Pancreas (tissue), 10 donors: ENCODE measurements at regions not wholly inside any gene's neighbourhood (a gene's known extent, or its start where the extent isn't known, plus 50 kb on each side); places are given as distances from the start of the nearest gene placed in this dataset.

Experiments
- ATAC-seq, 4 donors: fragments of 200-7000 bp; cut with Tn5 transposase; one replicate each; pipeline versions ENCODE4 v1.8.0 to v1.9.1; 2020; ENCODE audit warnings: mild to moderate bottlenecking in 4 of 4, moderate library complexity in 4 of 4
- DNase-seq, 6 donors: peaks; one replicate each; pipeline ENCODE4 v3.0.0-alpha.2; 2020
- FAIRE-seq: peaks from 2 replicates; lab custom pipeline; 2012; peaks lifted over from hg19 to GRCh38; lab: Jason Lieb, UNC
- H3K27ac ChIP-seq, 4 donors: fragments of 200-600 bp; sonication (generic); 1 replicate in 3 of 4; 2 replicates in 1 of 4; pipeline versions ENCODE4 v1.5.0 to v1.8.0; 2020
- H3K27me3 ChIP-seq, 4 donors: fragments of 200-600 bp; one replicate each; pipeline ENCODE4 v1.8.0; 2021
- H3K36me3 ChIP-seq, 3 donors: fragments of 200-600 bp; sonication (generic) in 1 of 3; one replicate each; pipeline versions ENCODE4 v1.5.0 to v1.8.0; 2020 to 2021
- H3K4me1 ChIP-seq, 3 donors: fragments of 200-600 bp; one replicate each; pipeline ENCODE4 v1.8.0; 2021
- H3K4me3 ChIP-seq, 4 donors: fragments of 200-600 bp; sonication (generic) in 2 of 4; one replicate each; pipeline versions ENCODE4 v1.5.0 to v1.8.0; 2020 to 2021
- H3K9me3 ChIP-seq, 4 donors: fragments of 200-600 bp; one replicate each; pipeline ENCODE4 v1.8.0; 2021
- WGBS, 2 donors: extraction: QIAGEN DNeasy Blood & Tissue Kit; methylation state at CpG; one replicate each; pipeline ENCODE4 v1.1.7; 2013; 5-methylcytosine and 5-hydroxymethylcytosine counted together
- intact Hi-C, 3 donors: fragments of 100-400 bp; cut with DNase I; formaldehyde crosslinking; loops; one replicate each; pipeline versions ENCODE4 v1.11.1 to v1.14.2; 2022
- TF ChIP-seq, protein P1 (sequence below), 4 donors: fragments of 200-600 bp; sonication (generic) in 3 of 4; IDR thresholded peaks; one replicate each; pipeline versions ENCODE4 v1.5.0 to v1.8.0; 2021; ENCODE audit warnings: antibody characterized with exemption in 4 of 4
- donor health status: healthy with polysubstance abuse.
- donor health status: DM: no; HTN: no; CAD: no; lungs with moderate emphysema.
- donor health status: DM: no; HTN: no; CAD: no.
- donor health status: control.
- donor health status: control.
- donor health status: Bipolar disorder and iron deficiency.
- donor health status: DM: yes; HTN: yes; CAD: no.
- donor health status: DM: no; HTN: no; CAD: no.
- donor health status: DM: no; HTN: no; CAD: no.
- donor health status: DM: yes; HTN: yes; CAD: no.

- no peaks in the 10 kb centered on the region for H3K36me3 ChIP-seq
- no peak for FAIRE-seq
- WGBS, 2 donors: 91 to 96% methylated on average over 1 of the region's 1 CpG
- intact Hi-C loops: no loop called here
- H3K9me3 ChIP-seq: no peaks in the 10 kb centered on the region
- no peak for DNase-seq
- H3K27ac ChIP-seq: no peak overlapping the region
- H3K27me3 ChIP-seq: no peaks in the 10 kb centered on the region
- H3K4me3 ChIP-seq: no peak overlapping the region
- no peaks in the 10 kb centered on the region for H3K4me1 ChIP-seq
- TF ChIP-seq, protein P1, sequence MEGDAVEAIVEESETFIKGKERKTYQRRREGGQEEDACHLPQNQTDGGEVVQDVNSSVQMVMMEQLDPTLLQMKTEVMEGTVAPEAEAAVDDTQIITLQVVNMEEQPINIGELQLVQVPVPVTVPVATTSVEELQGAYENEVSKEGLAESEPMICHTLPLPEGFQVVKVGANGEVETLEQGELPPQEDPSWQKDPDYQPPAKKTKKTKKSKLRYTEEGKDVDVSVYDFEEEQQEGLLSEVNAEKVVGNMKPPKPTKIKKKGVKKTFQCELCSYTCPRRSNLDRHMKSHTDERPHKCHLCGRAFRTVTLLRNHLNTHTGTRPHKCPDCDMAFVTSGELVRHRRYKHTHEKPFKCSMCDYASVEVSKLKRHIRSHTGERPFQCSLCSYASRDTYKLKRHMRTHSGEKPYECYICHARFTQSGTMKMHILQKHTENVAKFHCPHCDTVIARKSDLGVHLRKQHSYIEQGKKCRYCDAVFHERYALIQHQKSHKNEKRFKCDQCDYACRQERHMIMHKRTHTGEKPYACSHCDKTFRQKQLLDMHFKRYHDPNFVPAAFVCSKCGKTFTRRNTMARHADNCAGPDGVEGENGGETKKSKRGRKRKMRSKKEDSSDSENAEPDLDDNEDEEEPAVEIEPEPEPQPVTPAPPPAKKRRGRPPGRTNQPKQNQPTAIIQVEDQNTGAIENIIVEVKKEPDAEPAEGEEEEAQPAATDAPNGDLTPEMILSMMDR (IDR thresholded peaks at IDR 0.05): no peak
- no peak for ATAC-seq
These were observed 490.7 kb upstream of the MEIS1 start for GRCh38 chr2:65944213-65944612.

DNA sequence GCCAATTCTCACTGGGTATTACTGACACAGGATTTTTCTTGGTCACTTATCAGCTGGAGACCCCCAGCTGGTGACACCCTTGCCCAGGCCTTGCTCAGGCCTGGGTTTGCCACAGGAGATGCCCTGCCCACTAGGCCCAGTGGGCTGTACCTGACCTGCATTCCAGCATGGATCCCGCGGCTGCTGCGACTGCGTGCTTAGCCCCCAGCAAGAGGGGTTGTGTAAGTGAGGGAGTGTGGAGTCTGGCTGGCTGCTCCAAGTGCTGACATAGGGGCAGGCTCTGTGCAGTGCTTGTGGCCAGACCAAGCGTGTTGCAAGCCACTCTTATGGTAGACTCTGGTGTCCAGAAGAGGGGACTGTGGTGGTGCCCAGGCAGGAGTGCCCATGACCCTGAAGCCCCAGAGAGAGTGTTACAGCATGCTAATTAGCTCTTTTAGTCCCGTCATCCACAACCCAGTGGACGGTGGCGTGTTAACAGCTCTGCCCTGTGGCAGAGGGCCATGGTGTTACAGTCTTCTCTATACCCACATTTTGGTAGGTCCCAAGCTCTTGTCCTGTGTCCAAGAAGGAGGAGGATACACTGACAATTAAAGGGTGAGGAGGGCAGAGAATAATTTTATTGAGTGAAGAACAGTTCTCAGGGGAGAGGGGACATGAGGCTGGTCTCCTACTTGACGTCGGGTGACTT, 491.7 kb upstream of the MEIS1 start:
- ATAC-seq (no peak), FAIRE-seq (no peak), DNase-seq (peak in 1 of 6 donors; percentile 34)
- Histone ChIP-seq H3K9me3 (no peaks in the 10 kb centered on the region), H3K27ac (no peak overlapping the region), H3K36me3 (no peaks in the 10 kb centered on the region), H3K4me3 (no peak overlapping the region), H3K4me1 (no peaks in the 10 kb centered on the region), H3K27me3 (no peaks in the 10 kb centered on the region)
- TF ChIP-seq, protein P1 (IDR thresholded peaks at IDR 0.05): no peak
- intact Hi-C loops: no loop called here
- 92 to 95% methylated on average over 10 of the region's 10 CpGs for WGBS, 2 donors

GRCh38 chr2:65940856-65941255, 494.1 kb upstream of the MEIS1 start:
- H3K4me3 ChIP-seq: no peak overlapping the region
- no peaks in the 10 kb centered on the region for H3K36me3 ChIP-seq
- ATAC-seq: no peak
- no peak overlapping the region for H3K27ac ChIP-seq
- H3K4me1 ChIP-seq: no peaks in the 10 kb centered on the region
- no peak for FAIRE-seq
- WGBS, 2 donors: 81 to 84% methylated on average over 2 of the region's 2 CpGs
- TF ChIP-seq, protein P1 (IDR thresholded peaks at IDR 0.05): no peak
- no peak for DNase-seq
- no peaks in the 10 kb centered on the region for H3K27me3 ChIP-seq
- intact Hi-C loops: no loop called here
- H3K9me3 ChIP-seq: no peaks in the 10 kb centered on the region

DNA sequence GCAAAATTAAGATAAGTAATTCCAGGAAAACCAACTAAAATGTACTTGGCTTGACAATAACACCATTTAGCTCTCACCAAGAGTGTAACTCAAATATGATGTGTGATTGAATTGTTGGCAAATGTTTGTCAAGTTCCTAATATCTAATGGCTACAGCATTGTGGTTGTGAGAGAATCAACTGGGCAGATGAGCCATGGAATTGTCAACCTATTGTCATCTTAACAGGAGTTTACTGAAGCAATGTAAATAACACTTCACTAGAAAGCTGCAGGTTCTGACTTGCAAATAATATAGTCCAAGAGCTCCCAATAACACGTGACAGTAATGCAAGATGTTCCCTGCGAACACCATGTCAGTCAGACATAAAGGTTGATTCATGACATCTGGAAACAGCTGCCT, 495.2 kb upstream of the MEIS1 start:
- ATAC-seq: no peak
- intact Hi-C loops: no loop called here

More for the DNA sequence above, 495.2 kb upstream of the MEIS1 start:
- TF ChIP-seq, protein P1 (IDR thresholded peaks at IDR 0.05): no peak
- no peak for DNase-seq
- no peak overlapping the region for H3K27ac ChIP-seq
- H3K4me3 ChIP-seq: no peak overlapping the region
- no peaks in the 10 kb centered on the region for H3K36me3 ChIP-seq
- H3K9me3 ChIP-seq: no peaks in the 10 kb centered on the region
- FAIRE-seq: no peak
- 64 to 75% methylated on average over 2 of the region's 2 CpGs for WGBS, 2 donors
- H3K27me3 ChIP-seq: no peaks in the 10 kb centered on the region
- H3K4me1 ChIP-seq: no peaks in the 10 kb centered on the region
